Trophoblast cell (in vitro differentiated cells and primary cell): ENCODE measurements at regions not wholly inside any gene's neighbourhood (a gene's known extent, or its start where the extent isn't known, plus 50 kb on each side); places are given as distances from the start of the nearest gene placed in this dataset.

ENCODE experiments used
- DNase-seq, 2 donors: peaks; one replicate each; pipeline ENCODE4 v3.0.0-alpha.2; 2016
- H2AFZ ChIP-seq: 2 replicates; pipeline ENCODE4 v1.6.1; 2013; ENCODE audit warnings: low read length, moderate library complexity, mild to moderate bottlenecking; ENCODE audit not compliant: insufficient read depth, poor library complexity
- H2AK5ac ChIP-seq: 2 replicates; pipeline ENCODE4 v1.6.1; 2013; ENCODE audit warnings: mild to moderate bottlenecking, low read length
- H2BK120ac ChIP-seq: 2 replicates; pipeline ENCODE4 v1.6.1; 2013; ENCODE audit warnings: low read length, mild to moderate bottlenecking, moderate library complexity; ENCODE audit not compliant: insufficient read depth, poor library complexity
- H2BK12ac ChIP-seq: 2 replicates; pipeline ENCODE4 v1.6.1; 2013; ENCODE audit warnings: mild to moderate bottlenecking, low read length, moderate library complexity
- H2BK5ac ChIP-seq: 2 replicates; pipeline ENCODE4 v1.6.1; 2013; ENCODE audit warnings: low read length, low read depth, moderate library complexity, mild to moderate bottlenecking; ENCODE audit not compliant: poor library complexity
- H3K14ac ChIP-seq: 2 replicates; pipeline ENCODE4 v1.6.1; 2013; ENCODE audit warnings: mild to moderate bottlenecking, low read length
- H3K18ac ChIP-seq: 2 replicates; pipeline ENCODE4 v1.6.1; 2013; ENCODE audit warnings: mild to moderate bottlenecking, low read length
- H3K23ac ChIP-seq: 2 replicates; pipeline ENCODE4 v1.6.1; 2013; ENCODE audit warnings: low read length
- H3K27ac ChIP-seq: 2 replicates; pipeline ENCODE4 v1.5.1; 2013; ENCODE audit warnings: low read depth, mild to moderate bottlenecking, inconsistent platforms, low read length, moderate library complexity
- H3K27me3 ChIP-seq: 2 replicates; pipeline ENCODE4 v1.6.1; 2013; ENCODE audit warnings: inconsistent platforms, mild to moderate bottlenecking, low read length, moderate library complexity; ENCODE audit not compliant: insufficient read depth
- H3K36me3 ChIP-seq, 2 experiments: 1 replicate in 1 of 2; 2 replicates in 1 of 2; pipeline ENCODE4 v1.6.1; 2013; ENCODE audit warnings: low read length in 2 of 2, mild to moderate bottlenecking in 2 of 2, moderate library complexity in 1 of 2; ENCODE audit not compliant: insufficient read depth in 2 of 2, control insufficient read depth in 1 of 2
- H3K4ac ChIP-seq: 2 replicates; pipeline ENCODE4 v1.6.1; 2013; ENCODE audit warnings: low read depth, mild to moderate bottlenecking, low read length, moderate library complexity
- H3K4me1 ChIP-seq, 2 experiments: 1 replicate in 1 of 2; 2 replicates in 1 of 2; pipeline ENCODE4 v1.6.1; 2013; ENCODE audit warnings: low read length in 2 of 2, mild to moderate bottlenecking in 2 of 2, moderate library complexity in 1 of 2; ENCODE audit not compliant: insufficient read depth in 2 of 2, control insufficient read depth in 1 of 2
- H3K4me2 ChIP-seq: 2 replicates; pipeline ENCODE4 v1.6.1; 2013; ENCODE audit warnings: inconsistent platforms, mild to moderate bottlenecking, low read length, moderate library complexity
- H3K4me3 ChIP-seq: 2 replicates; pipeline ENCODE4 v1.5.1; 2013; ENCODE audit warnings: mild to moderate bottlenecking, low read depth, low read length, inconsistent platforms
- H3K79me1 ChIP-seq: one replicate; pipeline ENCODE4 v1.6.1; 2013; ENCODE audit warnings: low read length
- H3K79me2 ChIP-seq: 2 replicates; pipeline ENCODE4 v1.6.1; 2013; ENCODE audit warnings: low read length, mild to moderate bottlenecking; ENCODE audit not compliant: control insufficient read depth, insufficient read depth, poor library complexity
- H3K9ac ChIP-seq: 2 replicates; pipeline ENCODE4 v1.6.1; 2013; ENCODE audit warnings: mild to moderate bottlenecking, low read length
- H3K9me3 ChIP-seq: 2 replicates; pipeline ENCODE4 v1.6.1; 2013; ENCODE audit warnings: low read depth, mild to moderate bottlenecking, control low read depth, inconsistent platforms, low read length; ENCODE audit not compliant: insufficient read depth
- H4K12ac ChIP-seq: 2 replicates; pipeline ENCODE4 v1.6.1; 2013; ENCODE audit warnings: low read depth, mild to moderate bottlenecking, low read length, moderate library complexity
- H4K8ac ChIP-seq: 2 replicates; pipeline ENCODE4 v1.6.1; 2013; ENCODE audit warnings: low read depth, mild to moderate bottlenecking, low read length, moderate library complexity
- H4K91ac ChIP-seq: one replicate; pipeline ENCODE4 v1.6.1; 2013; ENCODE audit warnings: low read depth, mild to moderate bottlenecking, low read length, moderate library complexity
- WGBS: extraction: QIAGEN DNeasy Blood & Tissue Kit; methylation state at CpG from one replicate; pipeline ENCODE4 v1.1.7; 2013; ENCODE audit warnings: missing lambda C conversion rate; ENCODE audit not compliant: insufficient read length, insufficient coverage; ENCODE audit errors: extremely low coverage; 5-methylcytosine and 5-hydroxymethylcytosine counted together

DNA sequence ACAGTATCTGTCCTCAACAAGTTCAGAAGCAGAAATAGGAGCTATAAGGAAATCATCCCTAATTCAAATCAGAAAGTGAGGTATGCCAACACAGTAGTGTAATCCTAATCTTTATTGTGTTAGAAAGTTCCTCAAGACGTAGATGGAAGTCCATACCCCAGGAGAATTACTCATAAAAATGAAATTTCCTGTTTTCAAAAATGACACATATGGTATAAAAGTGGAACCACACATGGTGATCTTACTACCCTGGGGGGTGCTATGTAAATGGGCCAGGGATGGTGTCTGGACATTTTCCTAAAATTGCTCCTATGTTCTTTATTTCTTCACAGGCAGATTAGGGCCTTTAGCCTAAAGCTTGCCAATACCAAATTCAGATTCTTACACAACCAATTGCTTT is 204.1 kb downstream of the ARRDC4 start:
- H2BK120ac ChIP-seq = no peak overlapping the region
- no peak overlapping the region for H2AFZ ChIP-seq
- no peaks in the 10 kb centered on the region for H3K36me3 ChIP-seq
- H4K12ac ChIP-seq = no peak overlapping the region
- no peak overlapping the region for H3K4me3 ChIP-seq
- no peak overlapping the region for H4K91ac ChIP-seq
- H4K8ac ChIP-seq = no peak overlapping the region
- no peak overlapping the region for H3K4me2 ChIP-seq
- H3K27ac ChIP-seq = no peak overlapping the region
- DNase-seq = no peak
- peaks cover 2 to 5% of the 10 kb centered on the region in 2 experiments for H3K4me1 ChIP-seq
- no peak overlapping the region for H2BK12ac ChIP-seq
- no peaks in the 10 kb centered on the region for H3K79me2 ChIP-seq
- no CpG with 5 or more reads among the region's 1 CpG for WGBS
- no peak overlapping the region for H3K18ac ChIP-seq
- no peak overlapping the region for H3K23ac ChIP-seq
- H2AK5ac ChIP-seq = no peak overlapping the region
- no peak overlapping the region for H3K9ac ChIP-seq
- no peaks in the 10 kb centered on the region for H3K27me3 ChIP-seq
- no peaks in the 10 kb centered on the region for H3K79me1 ChIP-seq
- no peak overlapping the region for H2BK5ac ChIP-seq
- H3K4ac ChIP-seq = no peak overlapping the region
- H3K14ac ChIP-seq = no peak overlapping the region
- H3K9me3 ChIP-seq = peaks cover 9% of the 10 kb centered on the region

DNA sequence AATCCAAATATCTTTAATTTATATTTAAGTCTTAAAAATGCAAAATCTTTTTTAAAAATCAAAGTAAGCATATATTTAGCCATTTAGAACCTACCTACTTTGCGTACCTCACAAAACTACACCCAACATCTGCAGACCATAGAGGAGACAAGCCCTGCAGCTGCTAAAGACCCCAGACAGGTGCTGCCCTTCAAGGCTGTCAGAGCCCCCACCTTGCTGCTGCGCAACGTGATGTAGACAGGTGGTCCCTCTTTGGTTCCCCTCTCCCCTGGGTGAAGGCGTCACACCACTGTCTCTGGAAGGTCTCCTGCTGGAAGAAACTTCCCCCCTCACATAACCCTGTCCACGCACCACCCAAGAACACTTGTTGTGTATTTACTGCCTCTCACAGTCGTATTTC is 204.5 kb downstream of the ARRDC4 start:
- Histone ChIP-seq H3K27ac (no peak overlapping the region), H4K8ac (no peak overlapping the region), H3K18ac (no peak overlapping the region), H3K79me2 (no peaks in the 10 kb centered on the region), H2AFZ (no peak overlapping the region), H2BK12ac (no peak overlapping the region), H4K12ac (no peak overlapping the region), H3K4ac (no peak overlapping the region), H3K79me1 (no peaks in the 10 kb centered on the region), H3K4me1 (peaks cover 1 to 4% of the 10 kb centered on the region in 2 experiments), H2BK120ac (no peak overlapping the region), H3K14ac (no peak overlapping the region), H2AK5ac (no peak overlapping the region), H3K9ac (no peak overlapping the region), H3K36me3 (no peaks in the 10 kb centered on the region), H3K4me2 (no peak overlapping the region), H3K23ac (no peak overlapping the region), H3K4me3 (no peak overlapping the region), H4K91ac (no peak overlapping the region), H2BK5ac (no peak overlapping the region), H3K27me3 (no peaks in the 10 kb centered on the region), H3K9me3 (peaks cover 9% of the 10 kb centered on the region)
- DNase-seq = no peak
- WGBS = no CpG with 5 or more reads among the region's 6 CpGs

DNA sequence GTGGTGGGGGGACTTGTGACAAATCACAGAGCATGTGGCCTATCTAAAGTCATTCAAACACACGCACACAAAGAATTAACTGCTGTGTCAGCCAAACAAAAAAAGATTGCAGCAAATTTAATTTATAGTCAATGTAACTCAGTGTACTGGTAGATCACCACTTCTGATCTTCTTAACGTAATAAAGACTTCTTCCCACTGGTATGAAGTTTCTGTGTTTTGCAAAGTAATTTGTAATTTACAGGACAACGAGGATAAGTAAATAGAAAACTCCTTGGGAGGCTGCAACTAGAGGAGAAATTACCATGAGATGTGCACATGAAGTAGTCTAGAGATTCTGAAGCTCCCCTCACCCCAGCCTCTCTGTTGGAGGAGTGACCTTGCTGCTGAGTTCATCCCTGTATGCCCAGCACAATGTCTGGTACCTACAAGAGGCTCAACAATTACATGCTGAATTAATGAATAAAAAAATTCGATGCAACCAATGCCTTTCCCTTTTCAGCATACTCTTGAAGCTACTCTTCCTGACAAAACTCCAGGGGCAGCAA is 207.3 kb downstream of the ARRDC4 start:
- Histone ChIP-seq H3K4me1 (no peaks in the 10 kb centered on the region), H4K8ac (no peak overlapping the region), H4K91ac (no peak overlapping the region), H4K12ac (no peak overlapping the region), H3K14ac (no peak overlapping the region), H3K36me3 (no peaks in the 10 kb centered on the region), H3K4me3 (no peak overlapping the region), H2BK12ac (no peak overlapping the region), H3K9ac (no peak overlapping the region), H3K18ac (no peak overlapping the region), H2AK5ac (no peak overlapping the region), H3K79me1 (no peaks in the 10 kb centered on the region), H3K4ac (no peak overlapping the region), H2BK5ac (no peak overlapping the region), H3K27me3 (no peaks in the 10 kb centered on the region), H3K27ac (no peak overlapping the region), H3K4me2 (no peak overlapping the region), H3K79me2 (no peaks in the 10 kb centered on the region), H2AFZ (no peak overlapping the region), H3K9me3 (peaks cover 6% of the 10 kb centered on the region), H3K23ac (no peak overlapping the region), H2BK120ac (no peak overlapping the region)
- DNase-seq = no peak
- no CpG with 5 or more reads among the region's 4 CpGs for WGBS

DNA sequence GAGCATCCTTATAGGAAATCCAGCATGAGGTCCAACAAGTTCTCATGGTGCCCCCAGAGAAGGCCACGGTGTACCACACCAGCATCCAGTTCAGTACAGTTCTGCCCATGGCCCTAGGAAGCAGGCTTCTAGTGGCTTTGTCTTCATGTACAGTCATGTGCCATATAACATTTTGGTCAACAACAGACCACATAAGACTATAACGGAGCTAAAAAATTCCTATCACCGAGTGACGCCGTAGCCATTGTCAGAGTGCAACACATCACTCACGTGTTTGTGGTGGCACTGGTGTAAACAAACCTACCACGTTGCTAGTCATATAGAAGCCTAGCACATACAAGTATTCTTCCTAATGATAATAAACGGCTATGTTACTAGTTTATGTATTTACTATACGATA is 209.0 kb downstream of the ARRDC4 start:
- Histone ChIP-seq H3K4me3 (no peak overlapping the region), H3K27me3 (no peaks in the 10 kb centered on the region), H3K36me3 (no peaks in the 10 kb centered on the region), H3K79me2 (no peaks in the 10 kb centered on the region), H3K4ac (no peak overlapping the region), H3K18ac (no peak overlapping the region), H4K12ac (no peak overlapping the region), H4K8ac (no peak overlapping the region), H2BK12ac (no peak overlapping the region), H2BK120ac (no peak overlapping the region), H3K27ac (no peak overlapping the region), H2AFZ (no peak overlapping the region), H3K23ac (no peak overlapping the region), H2AK5ac (no peak overlapping the region), H2BK5ac (no peak overlapping the region), H3K9ac (no peak overlapping the region), H4K91ac (no peak overlapping the region), H3K14ac (no peak overlapping the region), H3K9me3 (peaks cover 2% of the 10 kb centered on the region), H3K4me2 (no peak overlapping the region), H3K79me1 (no peaks in the 10 kb centered on the region), H3K4me1 (no peaks in the 10 kb centered on the region)
- no peak for DNase-seq
- no CpG with 5 or more reads among the region's 9 CpGs for WGBS
